Duodenal mucosa (tissue), 2 donors: ENCODE measurements at regions not wholly inside any gene's neighbourhood (a gene's known extent, or its start where the extent isn't known, plus 50 kb on each side); places are given as distances from the start of the nearest gene placed in this dataset.

Experiments
- H3K27ac ChIP-seq: one replicate; pipeline ENCODE4 v1.7.0; 2013; ENCODE audit warnings: low read depth, low read length
- H3K27me3 ChIP-seq, 2 donors: one replicate each; pipeline ENCODE4 v1.7.0; 2013; ENCODE audit warnings: low read length in 2 of 2, control low read depth in 1 of 2; ENCODE audit not compliant: insufficient read depth in 2 of 2, control insufficient read depth in 1 of 2
- H3K36me3 ChIP-seq, 2 donors: one replicate each; pipeline ENCODE4 v1.7.0; 2013; ENCODE audit warnings: low read length in 2 of 2, control low read depth in 1 of 2; ENCODE audit not compliant: insufficient read depth in 2 of 2, control insufficient read depth in 1 of 2
- H3K4me1 ChIP-seq, 2 donors: one replicate each; pipeline ENCODE4 v1.7.0; 2013; ENCODE audit warnings: low read length in 2 of 2, control low read depth in 1 of 2; ENCODE audit not compliant: insufficient read depth in 2 of 2, control insufficient read depth in 1 of 2
- H3K4me3 ChIP-seq, 2 donors: one replicate each; pipeline ENCODE4 v1.7.0; 2013; ENCODE audit warnings: low read length in 2 of 2, low read depth in 1 of 2
- H3K9ac ChIP-seq, 2 donors: one replicate each; pipeline ENCODE4 v1.7.0; 2013; ENCODE audit warnings: low read length in 2 of 2, low read depth in 1 of 2
- H3K9me3 ChIP-seq, 2 donors: one replicate each; pipeline ENCODE4 v1.7.0; 2013; ENCODE audit warnings: low read length in 2 of 2, control low read depth in 1 of 2; ENCODE audit not compliant: control insufficient read depth in 1 of 2

GRCh38 chr13:26941345-26942174 lies 181.0 kb upstream of the GPR12 start:
- Histone ChIP-seq H3K9ac (no peak overlapping the region), H3K36me3 (no peaks in the 10 kb centered on the region), H3K9me3 (no peaks in the 10 kb centered on the region), H3K4me3 (peak overlapping the region in 1 of 2 donors; percentile 17), H3K4me1 (peaks cover 9 to 13% of the 10 kb centered on the region in 2 donors), H3K27me3 (no peaks in the 10 kb centered on the region), H3K27ac (no peak overlapping the region)

GRCh38 chr13:26934096-26934495 lies 173.5 kb upstream of the GPR12 start:
- Histone ChIP-seq H3K4me3 (no peak overlapping the region), H3K27ac (no peak overlapping the region), H3K4me1 (no peaks in the 10 kb centered on the region), H3K9me3 (no peaks in the 10 kb centered on the region), H3K9ac (no peak overlapping the region), H3K27me3 (no peaks in the 10 kb centered on the region), H3K36me3 (no peaks in the 10 kb centered on the region)

- no peaks in the 10 kb centered on the region for H3K4me1 ChIP-seq
- no peak overlapping the region for H3K9ac ChIP-seq
- H3K27ac ChIP-seq, result no peak overlapping the region
- no peaks in the 10 kb centered on the region for H3K27me3 ChIP-seq
- no peak overlapping the region for H3K4me3 ChIP-seq
- H3K36me3 ChIP-seq, result no peaks in the 10 kb centered on the region
- no peaks in the 10 kb centered on the region for H3K9me3 ChIP-seq
Measured at GRCh38 chr13:26932465-26932864, 171.9 kb upstream of the GPR12 start.

GRCh38 chr13:26929971-26930730 lies 169.6 kb upstream of the GPR12 start:
- H3K4me1 ChIP-seq, result no peaks in the 10 kb centered on the region
- H3K27me3 ChIP-seq, result no peaks in the 10 kb centered on the region
- H3K4me3 ChIP-seq, result no peak overlapping the region
- no peak overlapping the region for H3K27ac ChIP-seq
- no peaks in the 10 kb centered on the region for H3K36me3 ChIP-seq
- H3K9me3 ChIP-seq, result no peaks in the 10 kb centered on the region
- no peak overlapping the region for H3K9ac ChIP-seq

GRCh38 chr13:26927511-26927910 lies 166.9 kb upstream of the GPR12 start:
- Histone ChIP-seq H3K9me3 (no peaks in the 10 kb centered on the region), H3K27me3 (no peaks in the 10 kb centered on the region), H3K27ac (no peak overlapping the region), H3K36me3 (no peaks in the 10 kb centered on the region), H3K4me1 (no peaks in the 10 kb centered on the region), H3K9ac (no peak overlapping the region), H3K4me3 (no peak overlapping the region)

GRCh38 chr13:26926371-26926770 lies 165.8 kb upstream of the GPR12 start:
- Histone ChIP-seq H3K4me1 (no peaks in the 10 kb centered on the region), H3K36me3 (no peaks in the 10 kb centered on the region), H3K27me3 (peaks cover 0 to 5% of the 10 kb centered on the region in 2 donors), H3K27ac (no peak overlapping the region), H3K4me3 (no peak overlapping the region), H3K9ac (no peak overlapping the region), H3K9me3 (no peaks in the 10 kb centered on the region)

GRCh38 chr13:26923824-26924605 lies 163.4 kb upstream of the GPR12 start:
- Histone ChIP-seq H3K27me3 (peaks cover 0 to 8% of the 10 kb centered on the region in 2 donors), H3K36me3 (no peaks in the 10 kb centered on the region), H3K4me3 (no peak overlapping the region), H3K9ac (no peak overlapping the region), H3K27ac (no peak overlapping the region), H3K9me3 (no peaks in the 10 kb centered on the region), H3K4me1 (no peaks in the 10 kb centered on the region)

GRCh38 chr13:26921918-26922317 lies 161.3 kb upstream of the GPR12 start:
- no peaks in the 10 kb centered on the region for H3K36me3 ChIP-seq
- H3K27me3 ChIP-seq, result peaks cover 0 to 8% of the 10 kb centered on the region in 2 donors
- H3K4me1 ChIP-seq, result no peaks in the 10 kb centered on the region
- H3K27ac ChIP-seq, result no peak overlapping the region
- no peak overlapping the region for H3K4me3 ChIP-seq
- no peak overlapping the region for H3K9ac ChIP-seq
- no peaks in the 10 kb centered on the region for H3K9me3 ChIP-seq

GRCh38 chr13:26920614-26921355 lies 160.2 kb upstream of the GPR12 start:
- Histone ChIP-seq H3K9me3 (no peaks in the 10 kb centered on the region), H3K36me3 (no peaks in the 10 kb centered on the region), H3K9ac (no peak overlapping the region), H3K4me3 (no peak overlapping the region), H3K27ac (no peak overlapping the region), H3K27me3 (peaks cover 0 to 8% of the 10 kb centered on the region in 2 donors), H3K4me1 (no peaks in the 10 kb centered on the region)
